EL (cell line): ENCODE measurements at regions not wholly inside any gene's neighbourhood (a gene's known extent, or its start where the extent isn't known, plus 50 kb on each side); places are given as distances from the start of the nearest gene placed in this dataset.
A peak's percentile ranks its signal among the peaks of the same experiment; 100 is the strongest.
"Not testable (repeated sequence)": the region's sequence is repeated elsewhere in the genome, so short reads cannot be mapped to it uniquely, and the experiment has no call there.

Source experiments
- DNase-seq: peaks from one replicate; pipeline ENCODE4 v3.0.0-alpha.2; 2016

DNA sequence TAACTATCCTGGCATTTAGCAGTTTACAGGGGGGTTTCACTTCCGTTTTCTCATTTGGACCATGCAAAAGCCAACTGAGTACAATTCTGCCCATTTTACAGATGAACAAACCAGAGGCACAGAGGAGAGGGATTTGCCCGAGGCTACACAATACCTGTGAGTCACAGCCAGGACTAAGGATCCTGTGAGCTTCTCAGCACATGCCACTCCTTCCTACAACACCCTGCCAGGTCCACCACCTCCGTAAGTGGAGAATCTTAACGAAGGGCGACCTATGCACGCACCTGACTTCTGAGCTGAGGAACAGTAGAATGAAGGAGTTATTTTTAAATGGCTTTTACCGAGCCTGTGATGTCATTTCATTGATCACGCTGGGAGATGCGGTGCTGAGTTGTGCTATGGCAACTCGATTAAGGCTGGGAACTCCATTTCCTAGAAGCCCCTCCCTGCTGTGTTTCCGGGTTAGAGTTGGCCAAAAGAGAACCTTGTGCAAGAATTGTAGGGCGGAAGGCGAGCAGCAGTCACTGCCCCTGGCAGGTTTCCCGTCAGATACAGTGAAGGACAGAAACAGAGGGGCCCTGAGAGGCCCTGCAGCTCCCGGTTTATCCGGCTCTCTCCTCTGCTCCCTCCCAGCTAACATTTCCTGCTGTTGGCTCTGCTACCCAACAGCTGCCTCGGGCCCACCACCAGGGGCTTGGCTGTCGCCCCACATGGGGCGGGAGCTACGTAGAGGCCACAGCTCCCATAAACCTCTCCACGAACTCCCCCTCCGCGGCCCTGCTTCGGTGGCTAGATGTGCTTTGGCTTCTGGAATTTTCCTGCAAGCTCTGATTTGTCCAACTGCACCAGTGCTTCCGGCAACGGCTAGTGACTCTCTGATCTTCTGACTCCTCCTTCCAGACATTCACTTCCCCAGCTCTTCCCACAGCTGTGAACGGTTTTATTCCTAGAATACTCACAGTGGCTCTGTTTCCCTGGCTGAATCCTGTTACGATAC, 75.1 kb upstream of the USP9X start:
- DNase-seq, result peak; percentile 84

GRCh38 chrX:41014776-41015360, 70.4 kb upstream of the USP9X start:
- peak; percentile 34 for DNase-seq

GRCh38 chrX:41017785-41018184, 67.5 kb upstream of the USP9X start:
- DNase-seq, result not testable (repeated sequence)

GRCh38 chrX:41018391-41019040, 66.7 kb upstream of the USP9X start:
- not testable (repeated sequence) for DNase-seq

- no peak for DNase-seq
Measured at GRCh38 chrX:41019041-41019392, 66.2 kb upstream of the USP9X start.

- peak; percentile 44 for DNase-seq
Measured at GRCh38 chrX:41022566-41022965, 62.7 kb upstream of the USP9X start.

- DNase-seq, result no peak
Measured at GRCh38 chrX:41023098-41023497, 62.1 kb upstream of the USP9X start.

DNA sequence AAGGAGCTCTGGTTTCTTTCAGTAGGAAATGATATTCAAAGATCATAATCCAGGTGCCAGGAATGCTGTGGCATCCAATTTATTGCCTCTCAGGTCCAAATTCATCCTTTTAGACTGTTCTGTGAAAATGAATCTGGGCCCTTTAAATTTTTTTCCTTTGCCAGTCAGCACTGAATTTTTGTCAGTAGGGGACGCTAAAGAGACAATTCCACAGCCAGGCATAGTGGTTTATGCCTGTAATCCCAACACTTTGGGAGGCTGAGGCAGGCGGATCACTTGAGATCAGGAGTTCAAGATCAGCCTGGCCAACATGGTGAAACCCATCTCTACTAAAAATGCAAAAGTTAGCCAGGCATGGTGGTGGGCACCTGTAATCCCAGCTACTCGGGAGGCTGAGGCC, 60.9 kb upstream of the USP9X start:
- not testable (repeated sequence) for DNase-seq

DNA sequence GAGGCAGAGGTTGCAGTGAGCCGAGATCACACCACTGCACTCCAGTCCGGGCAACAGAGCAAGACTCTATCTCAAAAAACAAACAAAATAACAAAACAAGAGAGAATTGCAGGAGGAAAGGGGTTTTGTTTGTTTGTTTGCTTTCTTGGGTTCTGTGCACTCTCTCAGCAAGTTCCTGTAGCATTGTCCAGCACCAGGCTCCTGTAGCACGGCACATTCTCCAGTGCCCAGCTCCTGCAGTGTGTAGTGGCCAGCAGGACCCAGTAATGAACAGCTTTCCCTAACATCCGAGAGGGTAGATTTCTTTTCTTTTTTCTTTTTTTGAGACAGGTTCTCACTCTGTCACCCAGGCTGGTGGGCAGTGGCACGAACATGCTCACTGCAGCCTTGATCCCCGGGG, 60.5 kb upstream of the USP9X start:
- no peak for DNase-seq

- DNase-seq, result no peak
Measured at GRCh38 chrX:41025926-41026701, 59.1 kb upstream of the USP9X start.

- no peak for DNase-seq
Measured at GRCh38 chrX:41026702-41027078, 58.6 kb upstream of the USP9X start.

DNA sequence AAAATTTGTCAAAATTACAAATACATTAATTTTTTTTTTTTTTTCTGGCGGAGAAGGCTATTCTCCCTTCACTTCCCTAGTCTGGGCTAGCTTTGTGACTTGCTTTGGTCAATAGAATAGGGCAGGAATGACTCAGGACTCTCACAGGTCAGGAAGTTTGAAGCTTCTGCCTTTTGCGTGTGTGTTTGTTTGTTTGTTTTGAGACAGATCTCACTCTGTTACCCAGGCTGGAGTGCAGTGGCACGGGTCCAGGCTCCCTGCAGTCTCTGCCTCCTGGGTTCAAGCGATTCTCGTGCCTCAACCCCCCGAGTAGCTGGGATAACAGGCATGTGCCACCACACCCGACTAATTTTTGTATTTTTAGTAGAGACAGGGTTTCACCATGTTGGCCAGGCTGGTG, 55.9 kb upstream of the USP9X start:
- no peak for DNase-seq

- no peak for DNase-seq
Measured at GRCh38 chrX:41031256-41031967, 53.8 kb upstream of the USP9X start.

DNA sequence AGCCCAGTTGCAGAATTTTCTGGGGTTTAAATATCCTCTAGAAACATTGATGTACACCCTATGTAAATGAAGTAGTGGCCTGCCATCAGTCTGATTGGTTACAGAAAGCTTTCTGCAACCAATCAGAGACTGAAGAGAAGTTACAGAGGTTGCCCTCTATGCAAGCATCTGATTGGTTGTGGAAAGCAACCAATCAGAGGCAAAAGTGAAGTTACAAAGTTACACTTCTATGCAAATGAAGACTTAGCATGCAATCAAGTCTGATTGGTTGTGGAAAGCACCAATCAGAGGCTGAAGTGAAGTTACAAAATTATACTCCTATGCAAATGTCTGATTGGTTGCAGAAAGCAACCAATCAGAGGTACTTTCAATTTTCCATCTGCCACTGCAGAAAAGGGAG, 51.9 kb upstream of the USP9X start:
- DNase-seq, result no peak

DNA sequence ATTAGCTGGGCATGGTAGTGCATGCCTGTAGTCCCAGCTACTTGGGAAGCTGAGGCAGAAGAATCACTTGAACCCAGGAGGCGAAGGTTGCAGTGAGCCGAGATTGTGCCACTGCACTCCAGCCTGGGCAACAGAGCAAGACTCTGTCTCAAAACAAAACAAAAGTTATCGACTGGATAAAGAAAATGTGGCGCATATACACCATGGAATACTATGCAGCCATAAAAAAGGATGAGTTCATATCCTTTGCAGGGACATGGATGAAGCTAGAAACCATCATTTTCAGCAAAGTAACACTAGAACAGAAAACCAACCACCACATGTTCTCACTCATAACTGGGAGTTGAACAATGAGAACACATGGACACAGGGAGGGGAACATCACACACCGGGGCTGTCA, 50.3 kb upstream of the USP9X start:
- not testable (repeated sequence) for DNase-seq
